Heart right ventricle (tissue), 16 donors: ENCODE measurements at regions not wholly inside any gene's neighbourhood (a gene's known extent, or its start where the extent isn't known, plus 50 kb on each side); places are given as distances from the start of the nearest gene placed in this dataset.
A peak's percentile ranks its signal among the peaks of the same experiment; 100 is the strongest.

Experiments used
- ATAC-seq, 8 donors: fragments of 200-7000 bp; cut with Tn5 transposase; one replicate each; pipeline ENCODE4 v1.9.1; 2020; ENCODE audit warnings: mild to moderate bottlenecking in 8 of 8, moderate library complexity in 8 of 8, moderate number of reproducible peaks in 1 of 8
- DNase-seq, 2 donors: peaks; one replicate each; pipeline ENCODE4 v3.0.0-alpha.2; 2020
- H3K27ac ChIP-seq, 10 donors: fragments of 200-600 bp; sonication (generic) in 2 of 10; one replicate each; pipeline versions ENCODE4 v1.5.0 to v1.8.0; 2020 to 2022; ENCODE audit warnings: mild to moderate bottlenecking in 3 of 10
- H3K27me3 ChIP-seq, 7 donors: fragments of 200-600 bp; one replicate each; pipeline ENCODE4 v1.8.0; 2021 to 2022; ENCODE audit warnings: mild to moderate bottlenecking in 2 of 7
- H3K36me3 ChIP-seq, 9 donors: fragments of 200-600 bp; sonication (generic) in 1 of 9; one replicate each; pipeline versions ENCODE4 v1.5.0 to v1.8.0; 2020 to 2022; ENCODE audit warnings: mild to moderate bottlenecking in 2 of 9
- H3K4me1 ChIP-seq, 9 donors: fragments of 200-600 bp; sonication (generic) in 1 of 9; one replicate each; pipeline versions ENCODE4 v1.5.0 to v1.8.0; 2020 to 2022; ENCODE audit warnings: mild to moderate bottlenecking in 4 of 9
- H3K4me3 ChIP-seq, 10 donors: fragments of 200-600 bp; sonication (generic) in 2 of 10; one replicate each; pipeline versions ENCODE4 v1.5.0 to v1.8.0; 2020 to 2022; ENCODE audit warnings: mild to moderate bottlenecking in 7 of 10, moderate library complexity in 2 of 10
- H3K9me3 ChIP-seq, 11 donors: fragments of 200-600 bp in 10 of 11; sonication (generic) in 2 of 11; one replicate each; pipeline versions ENCODE4 v1.5.0 to v1.8.0; 2013 to 2022; ENCODE audit warnings: mild to moderate bottlenecking in 2 of 11, control low read depth in 1 of 11, moderate library complexity in 1 of 11
- CTCF ChIP-seq, 9 donors: fragments of 200-600 bp; sonication (generic) in 2 of 9; IDR thresholded peaks; one replicate each; pipeline versions ENCODE4 v1.5.0 to v1.8.0; 2021 to 2022; ENCODE audit warnings: antibody characterized with exemption in 9 of 9, mild to moderate bottlenecking in 5 of 9, moderate library complexity in 1 of 9
- WGBS, 2 donors: extraction: QIAGEN DNeasy Blood & Tissue Kit; methylation state at CpG; one replicate each; pipeline ENCODE4 v1.1.7; 2013; ENCODE audit warnings: inconsistent platforms in 1 of 2; 5-methylcytosine and 5-hydroxymethylcytosine counted together
- intact Hi-C, 10 donors: fragments of 100-400 bp; cut with DNase I; formaldehyde crosslinking; loops; one replicate each; pipeline versions ENCODE4 v1.11.1 to v1.14.2; 2022
- donor health status: Arrhythmogenic right ventricular cardiomyopathy.
- donor health status: ischemic (EF 13 %, LVEDD 7.1; RV severe dilation, severe dysfunction).
- donor health status: healthy with polysubstance abuse.
- donor health status: DM: no; HTN: yes; CAD: no.
- donor health status: DM: no; HTN: no; CAD: no.
- donor health status: ischemic (EF 25% LVEDD 6.9; RV normal size, moderate dysfunction).
- donor health status: ischemic (EF 25% LVEDD 5.7; RV mildly dilated, moderate dysfunction).
- donor health status: healthy.
- donor health status: DM: yes; HTN: yes; CAD: no.
- donor health status: Ischemic cardiomyopathy.
- donor health status: ischemic (EF 35%, LVEDD 5.7; RV mildly dilated, moderate dysfunction).
- donor health status: nonischemic (EF 11% LVEDD 7.7; RV severe dilation, severe dysfunction).
- donor health status: DM: yes; HTN: yes; CAD: no.
- donor health status: PGD.
- donor health status: ischemic (EF 29% LVEDD 5.4; RV normal size, mild dysfunction).
- donor health status: nonischemic (EF 23%, LVEDD 6.1; RV moderate dilation, normal function).

GRCh38 chr5:74289238-74289637 lies 351.3 kb downstream of the ENC1 start:
- Histone ChIP-seq H3K27me3 (no peaks in the 10 kb centered on the region), H3K4me3 (no peak overlapping the region), H3K27ac (peak overlapping the region in 8 of 10 donors; percentile 26 to 77 (median 53)), H3K4me1 (peaks cover 0 to 24% (median 10%) of the 10 kb centered on the region in 9 donors), H3K9me3 (no peaks in the 10 kb centered on the region), H3K36me3 (no peaks in the 10 kb centered on the region)
- no peak for TF ChIP-seq CTCF (IDR thresholded peaks at IDR 0.05)
- 79 to 83% methylated on average over 4 of the region's 4 CpGs for WGBS, 2 donors
- intact Hi-C loops, result loop anchor here in 2 of 10 donors (5.0 to 10.0 kb wide), 2 partner anchors 353 to 356 kb away; partner anchors contain the start of gene ENC1 (in 2 of the 2)
- no peak for DNase-seq
- no peak for ATAC-seq

GRCh38 chr5:74288448-74289108 lies 351.9 kb downstream of the ENC1 start:
- 48 to 54% methylated on average over 3 of the region's 3 CpGs for WGBS, 2 donors
- intact Hi-C loops, result loop anchor here in 2 of 10 donors (5.0 to 10.0 kb wide), 2 partner anchors 354 to 356 kb away; partner anchors contain the start of gene ENC1 (in 2 of the 2)
- peak in 6 of 8 donors; percentile 42 to 85 (median 63) for ATAC-seq

GRCh38 chr5:74288038-74288437 lies 352.5 kb downstream of the ENC1 start:
- peaks cover 0 to 23% (median 10%) of the 10 kb centered on the region in 9 donors for H3K4me1 ChIP-seq
- ATAC-seq, result no peak
- no peaks in the 10 kb centered on the region for H3K36me3 ChIP-seq
- no peaks in the 10 kb centered on the region for H3K9me3 ChIP-seq
- 93 to 94% methylated on average over 4 of the region's 4 CpGs for WGBS, 2 donors
- TF ChIP-seq CTCF (IDR thresholded peaks at IDR 0.05), result no peak
- no peak for DNase-seq
- peak overlapping the region in 8 of 10 donors; percentile 21 to 77 (median 53) for H3K27ac ChIP-seq
- no peaks in the 10 kb centered on the region for H3K27me3 ChIP-seq
- intact Hi-C loops, result loop anchor here in 2 of 10 donors (5.0 to 10.0 kb wide), 2 partner anchors 354 to 357 kb away; partner anchors contain the start of gene ENC1 (in 2 of the 2)
- H3K4me3 ChIP-seq, result no peak overlapping the region

More at GRCh38 chr5:74288448-74289108, 351.9 kb downstream of the ENC1 start:
- Histone ChIP-seq H3K27me3 (no peaks in the 10 kb centered on the region), H3K36me3 (no peaks in the 10 kb centered on the region), H3K4me3 (no peak overlapping the region), H3K27ac (peak overlapping the region in 8 of 10 donors; percentile 29 to 77 (median 53)), H3K9me3 (no peaks in the 10 kb centered on the region), H3K4me1 (peaks cover 0 to 24% (median 10%) of the 10 kb centered on the region in 9 donors)
- TF ChIP-seq CTCF (IDR thresholded peaks at IDR 0.05), result no peak
- DNase-seq, result no peak

GRCh38 chr5:74286734-74287695 lies 353.5 kb downstream of the ENC1 start:
- no peak overlapping the region for H3K4me3 ChIP-seq
- H3K27me3 ChIP-seq, result no peaks in the 10 kb centered on the region
- TF ChIP-seq CTCF (IDR thresholded peaks at IDR 0.05), result no peak
- H3K4me1 ChIP-seq, result peaks cover 0 to 22% (median 10%) of the 10 kb centered on the region in 9 donors
- DNase-seq, result no peak
- peak overlapping the region in 5 of 10 donors; percentile 21 to 77 (median 57) for H3K27ac ChIP-seq
- no peaks in the 10 kb centered on the region for H3K36me3 ChIP-seq
- WGBS, 2 donors, result 70 to 75% methylated on average over 3 of the region's 3 CpGs
- no peak for ATAC-seq
- H3K9me3 ChIP-seq, result no peaks in the 10 kb centered on the region
- intact Hi-C loops, result loop anchor here in 2 of 10 donors (5.0 to 10.0 kb wide), 2 partner anchors 355 to 358 kb away; partner anchors contain the start of gene ENC1 (in 2 of the 2)
